ENCODE measurements at regions not wholly inside any gene's neighbourhood (a gene's known extent, or its start where the extent isn't known, plus 50 kb on each side); places are given as distances from the start of the nearest gene placed in this dataset.

- DNase-seq (ENCODE audit: low spot score) = no peak
These were observed 833.3 kb downstream of the CDH9 start for GRCh38 chr5:26205121-26205520.

DNA sequence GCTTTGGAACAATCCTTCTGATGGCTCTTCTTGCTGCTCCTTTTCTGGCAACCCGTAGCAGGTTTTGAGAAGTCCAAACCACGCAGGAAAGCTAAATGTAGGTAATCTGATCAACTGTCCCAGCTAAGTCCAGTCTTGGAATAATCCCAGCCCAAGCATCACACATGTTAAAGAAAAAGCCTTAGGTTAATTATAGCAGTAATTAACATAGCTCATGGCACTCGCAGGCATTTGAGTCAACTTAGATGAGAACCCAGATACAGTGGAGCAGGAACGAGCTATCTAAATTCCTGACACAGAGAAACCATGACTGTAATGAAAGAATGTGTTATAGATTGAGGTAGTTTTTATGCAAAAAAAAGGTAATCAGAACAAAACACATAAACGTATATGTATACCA, 844.8 kb downstream of the CDH9 start:
- no peak for DNase-seq (ENCODE audit: low spot score)

DNA sequence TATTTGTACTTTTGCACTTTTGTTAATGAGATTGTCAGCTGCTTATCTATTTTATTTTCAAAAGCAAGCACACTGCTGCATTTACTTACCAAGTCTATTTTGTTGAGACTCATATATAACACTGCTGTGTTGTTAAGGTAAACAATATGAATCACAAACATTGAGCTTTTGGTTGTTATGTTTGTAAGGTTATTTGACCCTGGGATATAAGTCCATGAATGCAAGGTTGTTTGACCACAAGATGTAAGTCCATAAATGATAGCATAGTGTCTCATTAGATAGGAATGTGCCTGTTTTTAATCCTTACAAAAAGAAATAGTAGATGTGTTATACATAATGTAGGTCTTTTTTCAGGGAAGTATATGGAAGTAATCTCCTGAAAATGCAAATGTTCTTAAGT, 845.9 kb downstream of the CDH9 start:
- no peak for DNase-seq (ENCODE audit: low spot score)

DNA sequence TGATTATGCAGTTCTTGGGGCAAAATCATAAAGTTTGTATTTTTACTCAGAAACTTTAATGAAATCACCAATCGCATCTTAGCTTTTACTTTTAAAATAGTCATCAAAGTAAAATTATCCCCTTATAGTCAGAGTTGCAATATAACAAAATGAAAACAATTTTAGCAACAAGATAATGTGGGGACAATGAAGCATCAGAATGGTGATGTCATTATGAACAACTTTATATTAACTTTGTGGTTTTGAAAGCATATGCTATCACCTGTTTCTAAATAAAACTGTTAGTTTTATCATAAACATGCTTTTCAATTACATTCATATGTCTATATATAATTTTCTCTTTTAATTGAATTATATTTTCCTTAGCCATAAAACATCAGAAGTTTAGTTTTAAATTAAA, 856.8 kb downstream of the CDH9 start:
- no peak for DNase-seq (ENCODE audit: low spot score)

GRCh38 chr5:26148569-26149107, 889.7 kb downstream of the CDH9 start:
- peak; percentile 19 for DNase-seq (ENCODE audit: low spot score)

DNA sequence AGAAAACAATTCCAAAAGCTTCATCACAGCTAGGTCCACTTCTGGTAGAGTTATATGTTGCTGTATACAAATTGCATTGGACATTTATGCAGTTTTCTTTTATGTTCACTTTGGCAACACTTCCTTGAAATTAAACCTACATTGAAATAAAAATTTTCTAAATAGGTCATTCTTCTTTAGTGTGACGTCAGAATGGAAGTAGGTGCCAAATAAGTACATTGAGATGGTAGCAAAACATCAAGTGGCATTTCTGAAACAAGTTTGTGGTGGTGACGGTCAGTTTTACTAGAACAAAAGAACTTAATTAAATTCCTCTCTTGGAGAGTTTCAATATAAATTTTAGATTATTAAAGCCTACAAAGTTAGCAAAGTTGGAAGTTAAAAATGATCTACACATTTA, 895.1 kb downstream of the CDH9 start:
- no peak for DNase-seq (ENCODE audit: low spot score)

DNA sequence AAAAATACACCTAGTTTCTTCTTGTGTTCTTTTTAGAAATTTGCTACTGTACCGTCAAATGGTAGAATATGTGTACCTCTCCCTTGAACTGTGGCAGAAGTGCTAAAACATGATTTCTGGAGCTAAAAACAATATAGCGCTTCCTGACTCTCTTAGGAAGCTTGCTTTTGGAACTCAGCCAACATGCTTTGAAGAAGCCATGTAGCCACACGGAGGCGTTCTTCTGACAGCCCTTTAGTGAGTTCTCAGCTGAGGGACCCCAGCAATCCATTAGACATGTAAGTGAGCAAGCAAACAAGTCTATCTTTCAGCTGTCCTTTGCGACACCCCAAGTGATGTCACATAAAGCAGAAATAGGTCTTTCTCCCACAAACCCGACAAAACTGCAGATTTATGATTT, 917.0 kb downstream of the CDH9 start:
- peak; percentile 11 for DNase-seq (ENCODE audit: low spot score)

DNA sequence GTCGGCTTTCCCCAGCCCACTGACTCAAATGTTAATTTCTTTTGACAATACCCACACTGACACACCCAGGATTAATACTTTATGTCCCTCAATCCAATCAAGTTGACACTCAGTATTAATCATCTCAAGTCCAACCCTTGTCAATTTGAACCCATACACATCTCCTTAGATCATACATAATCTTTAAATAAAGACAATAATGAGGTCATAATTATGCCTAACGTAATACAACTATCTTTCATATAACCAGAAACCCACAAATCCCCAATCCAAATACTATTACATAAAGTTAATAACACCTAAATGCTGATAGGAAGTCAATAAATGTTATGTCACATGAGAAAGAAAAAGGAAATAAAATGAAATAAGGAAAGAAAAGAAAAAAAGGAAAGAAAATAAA, 934.2 kb downstream of the CDH9 start:
- no peak for DNase-seq (ENCODE audit: low spot score)

DNA sequence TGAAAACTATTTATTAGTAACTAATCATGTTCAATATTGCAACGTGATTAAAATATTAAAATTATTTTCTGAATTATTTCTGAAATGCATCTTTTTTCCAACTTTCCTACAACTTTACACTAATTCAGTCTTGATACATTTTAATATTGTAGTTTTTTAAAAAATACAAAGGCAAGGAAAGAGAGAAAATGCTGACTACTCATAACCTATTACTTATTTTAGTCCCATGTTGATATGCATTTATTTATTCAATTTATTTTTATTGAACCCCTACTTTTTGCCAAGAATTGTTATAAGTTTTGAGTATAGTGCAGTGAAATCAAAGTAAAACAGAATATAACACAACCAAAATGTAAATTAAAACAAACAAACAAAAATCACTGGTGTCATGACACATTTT, 978.2 kb downstream of the CDH9 start:
- no peak for DNase-seq (ENCODE audit: low spot score)

- DNase-seq (ENCODE audit: low spot score) = no peak
These were observed 983.8 kb downstream of the CDH9 start for GRCh38 chr5:26054594-26054993.

- no peak for DNase-seq (ENCODE audit: low spot score)
These were observed 1003.6 kb downstream of the CDH9 start for GRCh38 chr5:26034813-26035212.

DNA sequence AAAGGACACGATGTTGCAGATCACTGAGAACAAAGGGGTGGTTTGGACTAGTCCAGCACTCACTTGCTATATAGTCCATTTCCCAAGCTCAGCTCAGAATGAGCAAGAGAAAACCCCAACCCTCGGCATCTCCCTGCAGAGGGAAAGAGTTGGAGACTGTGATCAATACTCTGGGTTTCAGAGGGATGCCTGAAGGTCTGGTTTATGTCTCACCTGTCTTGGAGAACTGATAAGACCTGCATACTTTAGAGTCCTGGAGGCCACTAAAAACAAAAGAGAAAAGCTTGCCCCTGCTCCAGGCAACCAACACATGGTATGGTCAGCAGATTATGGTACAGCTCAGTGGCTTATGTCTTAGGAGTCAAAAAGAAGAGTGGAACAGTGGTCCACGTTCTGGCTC, 1006.9 kb downstream of the CDH9 start:
- no peak for DNase-seq (ENCODE audit: low spot score)

DNA sequence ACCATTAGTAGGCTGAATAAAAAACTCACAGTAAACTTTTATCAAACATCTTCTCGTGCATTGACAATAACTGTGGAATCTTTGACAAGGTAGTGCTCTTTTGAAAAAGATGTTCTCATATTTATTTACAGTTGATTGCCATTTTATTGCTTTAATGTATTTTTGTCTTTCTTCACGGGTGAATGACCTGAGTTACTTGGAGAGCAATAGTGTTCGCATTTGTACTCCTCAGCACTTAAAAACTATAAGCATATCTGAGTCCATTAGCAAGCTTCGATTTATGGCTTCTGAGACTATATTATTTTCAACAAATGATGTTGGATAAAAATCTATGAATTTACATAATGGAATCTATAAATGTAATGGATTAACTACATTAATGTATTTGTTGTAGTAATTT, 1012.3 kb downstream of the CDH9 start:
- DNase-seq (ENCODE audit: low spot score) = no peak

DNA sequence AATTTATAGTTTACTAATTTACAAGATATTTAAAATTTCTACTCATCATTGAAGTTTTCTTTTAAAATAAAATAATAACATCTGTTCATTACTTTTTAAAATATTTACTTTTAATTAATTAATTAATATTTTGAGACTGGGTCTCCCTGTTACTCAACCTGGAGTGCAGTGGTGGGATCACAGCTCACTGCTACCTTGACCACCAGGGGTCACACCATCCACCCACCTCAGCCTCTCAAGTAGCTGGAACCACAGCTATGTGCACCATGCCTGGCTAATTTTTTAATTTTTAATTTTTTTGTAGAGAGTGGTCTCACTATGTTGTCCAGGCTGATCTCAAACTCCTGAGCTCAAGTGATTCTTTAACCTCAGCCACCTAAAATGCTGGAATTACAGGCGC, 1013.6 kb downstream of the CDH9 start:
- DNase-seq (ENCODE audit: low spot score) = peak; percentile 17

DNA sequence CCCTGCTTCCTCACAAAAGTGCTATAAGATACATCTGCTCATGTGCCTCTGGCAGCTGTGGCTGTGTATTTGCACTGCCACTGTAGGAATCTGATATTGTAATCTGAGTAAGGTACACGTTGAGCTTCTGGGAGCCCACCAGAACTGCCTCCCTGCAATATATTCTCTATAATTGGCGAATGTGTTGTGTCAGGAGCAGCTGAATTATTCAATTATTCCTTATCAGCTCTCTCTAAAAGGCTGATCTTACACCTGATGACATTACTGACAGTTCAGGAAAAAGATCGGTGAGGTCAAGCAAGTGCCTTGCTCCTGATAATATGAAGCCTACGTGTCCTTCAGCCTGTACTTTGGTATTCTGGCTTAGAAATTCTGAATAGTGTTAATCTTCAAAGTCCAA, 1015.0 kb downstream of the CDH9 start:
- DNase-seq (ENCODE audit: low spot score) = no peak

GRCh38 chr5:26014206-26014605, 1024.2 kb downstream of the CDH9 start:
- DNase-seq (ENCODE audit: low spot score) = no peak

DNA sequence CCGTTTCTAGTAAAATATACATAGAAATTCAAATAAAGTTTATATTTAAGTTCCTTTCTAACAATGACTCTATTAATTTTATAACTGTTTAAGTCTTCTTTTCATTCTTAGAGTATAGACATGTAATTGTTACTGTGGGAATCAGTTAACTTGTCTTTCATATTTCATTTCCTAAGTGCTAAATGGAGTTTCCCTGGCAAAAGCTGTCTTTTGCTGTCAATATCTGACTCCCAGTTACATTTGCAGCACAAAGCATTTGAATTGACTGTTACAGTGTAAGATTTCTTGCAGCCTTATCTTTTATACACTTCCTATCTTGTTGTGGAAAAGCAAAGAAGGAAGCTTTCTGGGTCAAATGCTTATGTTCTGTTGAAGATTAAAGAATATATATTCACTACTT, 1026.3 kb downstream of the CDH9 start:
- DNase-seq (ENCODE audit: low spot score) = no peak

DNA sequence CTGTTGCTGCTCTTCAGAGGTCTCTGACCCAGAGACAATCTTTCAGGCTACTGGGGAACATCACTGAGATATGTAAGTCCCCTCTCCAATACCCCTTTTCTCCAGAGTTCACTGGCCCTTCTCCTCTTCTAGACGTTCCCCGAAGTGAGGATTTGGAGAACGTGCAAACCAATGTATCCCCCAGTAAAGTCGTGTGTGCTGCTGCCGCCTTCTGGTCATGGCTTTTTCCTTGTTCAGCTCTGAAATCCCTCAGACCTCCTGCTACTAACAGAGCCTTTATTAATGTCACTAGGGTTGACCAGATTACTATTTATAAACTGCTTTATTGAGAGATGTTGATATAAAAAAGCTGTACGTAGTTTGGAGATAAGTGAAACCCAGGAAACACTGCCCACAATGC, 1028.6 kb downstream of the CDH9 start:
- peak; percentile 8 for DNase-seq (ENCODE audit: low spot score)

GRCh38 chr5:26003966-26004365, 1034.4 kb downstream of the CDH9 start:
- no peak for DNase-seq (ENCODE audit: low spot score)

- no peak for DNase-seq (ENCODE audit: low spot score)
These were observed 1043.2 kb downstream of the CDH9 start for GRCh38 chr5:25995209-25995608.

GRCh38 chr5:25993701-25994100, 1044.7 kb downstream of the CDH9 start:
- DNase-seq (ENCODE audit: low spot score) = no peak

- no peak for DNase-seq (ENCODE audit: low spot score)
These were observed 1046.7 kb downstream of the CDH9 start for GRCh38 chr5:25991639-25992038.

DNA sequence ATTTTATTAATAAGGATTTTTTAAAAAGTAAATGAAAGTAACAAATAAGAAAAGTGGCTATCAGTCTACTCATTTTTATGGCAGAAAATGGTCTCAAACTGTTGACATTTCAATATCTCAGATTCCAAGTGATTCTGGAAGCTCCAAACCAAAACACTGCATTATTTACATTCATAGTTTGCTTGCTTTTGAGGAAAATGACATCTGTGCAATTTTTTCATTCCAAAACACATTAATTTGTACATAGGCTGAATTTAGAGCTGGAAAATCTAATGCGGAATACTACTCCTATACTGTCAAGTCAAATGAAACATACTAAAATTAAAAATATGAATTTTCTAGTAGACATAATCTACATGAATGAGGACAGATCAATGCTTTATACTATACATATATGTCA, 1047.6 kb downstream of the CDH9 start:
- DNase-seq (ENCODE audit: low spot score) = no peak

DNA sequence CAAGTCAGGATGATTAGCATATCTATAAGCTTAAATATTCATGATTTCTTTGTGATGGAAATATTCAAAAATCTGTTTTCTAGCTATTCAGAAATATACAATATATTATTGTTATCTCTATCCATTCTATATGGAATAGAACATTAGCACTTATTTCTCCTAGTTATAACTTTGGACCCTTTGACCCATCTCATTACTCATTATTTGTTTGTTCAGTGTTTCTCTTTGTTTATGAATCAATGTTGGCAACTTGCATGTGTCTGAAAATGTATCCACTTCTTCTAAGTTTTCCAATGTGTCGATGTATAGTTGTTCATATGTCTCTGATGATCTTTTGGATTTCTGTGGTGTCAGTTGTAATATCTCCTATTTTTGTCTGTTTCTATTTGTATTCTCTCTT, 1059.3 kb downstream of the CDH9 start:
- no peak for DNase-seq (ENCODE audit: low spot score)

GRCh38 chr5:25975885-25976284, 1062.5 kb downstream of the CDH9 start:
- DNase-seq (ENCODE audit: low spot score) = no peak

Data from iPS-NIHi11 (cell line).